Right lobe of liver (tissue), 6 donors: ENCODE measurements at regions not wholly inside any gene's neighbourhood (a gene's known extent, or its start where the extent isn't known, plus 50 kb on each side); places are given as distances from the start of the nearest gene placed in this dataset.
"Not testable (repeated sequence)": the region's sequence is repeated elsewhere in the genome, so short reads cannot be mapped to it uniquely, and the experiment has no call there.

Experiments used
- ATAC-seq, 4 donors: fragments of 200-7000 bp; cut with Tn5 transposase; one replicate each; pipeline ENCODE4 v1.9.1; 2020; ENCODE audit warnings: mild to moderate bottlenecking in 4 of 4, moderate library complexity in 4 of 4
- DNase-seq, 3 donors: peaks; one replicate each; pipeline ENCODE4 v3.0.0-alpha.2; 2020
- H3K27ac ChIP-seq, 3 donors: fragments of 200-600 bp; one replicate each; pipeline ENCODE4 v1.8.0; 2022
- H3K27me3 ChIP-seq, 2 donors: fragments of 200-600 bp; one replicate each; pipeline ENCODE4 v1.8.0; 2022
- H3K36me3 ChIP-seq, 4 donors: fragments of 200-600 bp; sonication (generic) in 1 of 4; one replicate each; pipeline versions ENCODE4 v1.5.1 to v1.8.0; 2017 to 2022; ENCODE audit warnings: control low read depth in 1 of 4
- H3K4me1 ChIP-seq, 4 donors: fragments of 200-600 bp; sonication (generic) in 1 of 4; one replicate each; pipeline versions ENCODE4 v1.5.1 to v1.8.0; 2017 to 2022; ENCODE audit warnings: control low read depth in 1 of 4
- H3K4me3 ChIP-seq, 3 donors: fragments of 200-600 bp; one replicate each; pipeline ENCODE4 v1.8.0; 2022
- H3K9me3 ChIP-seq, 4 donors: fragments of 200-600 bp; sonication (generic) in 1 of 4; one replicate each; pipeline versions ENCODE4 v1.5.1 to v1.8.0; 2017 to 2022; ENCODE audit warnings: control low read depth in 1 of 4
- POLR2A ChIP-seq: fragments of 450-650 bp; IDR thresholded peaks from one replicate; pipeline ENCODE4 v1.6.1; 2017; ENCODE audit warnings: antibody characterized with exemption, mild to moderate bottlenecking
- WGBS: methylation state at CpG from one replicate; pipeline ENCODE4 v1.1.6; 2018; ENCODE audit warnings: low coverage, low lambda C conversion rate; ENCODE audit not compliant: insufficient coverage; ENCODE audit errors: missing lambda C conversion rate; 5-methylcytosine and 5-hydroxymethylcytosine counted together
- intact Hi-C, 2 donors: fragments of 100-400 bp; cut with DNase I; formaldehyde crosslinking; loops; one replicate each; pipeline versions ENCODE4 v1.11.2 to v1.14.1; 2022
- TF ChIP-seq, protein P1 (sequence below), 4 donors: fragments of 200-600 bp in 3 of 4; fragments of 450-650 bp in 1 of 4; IDR thresholded peaks; one replicate each; pipeline versions ENCODE4 v1.5.1 to v1.8.0; 2016 to 2022; ENCODE audit warnings: antibody characterized with exemption in 4 of 4, mild to moderate bottlenecking in 2 of 4
- donor health status: DM: no; HTN: yes; CAD: no.
- donor health status: DM: no; HTN: no; CAD: no.
- donor health status: DM: no; HTN: no; CAD: no.
- donor health status: DM: no; HTN: yes; CAD: no.
- donor health status: DM: no; HTN: yes; CAD: no.

DNA sequence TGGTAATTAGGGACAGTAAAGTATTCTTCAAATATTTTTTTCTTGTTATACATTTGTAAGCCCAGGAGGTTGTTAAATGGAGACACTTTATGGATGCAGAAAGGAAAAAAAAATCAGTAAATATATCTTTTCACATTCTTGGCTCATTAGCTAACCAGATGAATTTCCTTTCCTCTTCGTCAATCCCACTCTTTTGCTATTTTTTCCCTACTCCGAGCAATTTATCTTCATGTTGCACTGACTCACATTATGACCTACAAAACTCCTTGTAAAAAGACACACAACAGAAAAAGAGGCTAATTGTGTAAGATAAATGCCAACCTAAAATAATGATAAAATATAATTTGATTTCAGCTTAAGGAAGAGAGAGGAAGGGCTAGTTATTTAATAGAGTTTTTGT lies 472.9 kb upstream of the ZNF337 start:
- intact Hi-C loops, result no loop called here
- no peak for DNase-seq
- Histone ChIP-seq H3K36me3 (no peaks in the 10 kb centered on the region), H3K9me3 (no peaks in the 10 kb centered on the region), H3K4me1 (no peaks in the 10 kb centered on the region), H3K27me3 (peaks cover 0 to 4% of the 10 kb centered on the region in 2 donors), H3K27ac (no peak overlapping the region), H3K4me3 (no peak overlapping the region)
- TF ChIP-seq, protein P1, sequence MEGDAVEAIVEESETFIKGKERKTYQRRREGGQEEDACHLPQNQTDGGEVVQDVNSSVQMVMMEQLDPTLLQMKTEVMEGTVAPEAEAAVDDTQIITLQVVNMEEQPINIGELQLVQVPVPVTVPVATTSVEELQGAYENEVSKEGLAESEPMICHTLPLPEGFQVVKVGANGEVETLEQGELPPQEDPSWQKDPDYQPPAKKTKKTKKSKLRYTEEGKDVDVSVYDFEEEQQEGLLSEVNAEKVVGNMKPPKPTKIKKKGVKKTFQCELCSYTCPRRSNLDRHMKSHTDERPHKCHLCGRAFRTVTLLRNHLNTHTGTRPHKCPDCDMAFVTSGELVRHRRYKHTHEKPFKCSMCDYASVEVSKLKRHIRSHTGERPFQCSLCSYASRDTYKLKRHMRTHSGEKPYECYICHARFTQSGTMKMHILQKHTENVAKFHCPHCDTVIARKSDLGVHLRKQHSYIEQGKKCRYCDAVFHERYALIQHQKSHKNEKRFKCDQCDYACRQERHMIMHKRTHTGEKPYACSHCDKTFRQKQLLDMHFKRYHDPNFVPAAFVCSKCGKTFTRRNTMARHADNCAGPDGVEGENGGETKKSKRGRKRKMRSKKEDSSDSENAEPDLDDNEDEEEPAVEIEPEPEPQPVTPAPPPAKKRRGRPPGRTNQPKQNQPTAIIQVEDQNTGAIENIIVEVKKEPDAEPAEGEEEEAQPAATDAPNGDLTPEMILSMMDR (IDR thresholded peaks at IDR 0.05), result no peak
- TF ChIP-seq POLR2A, result no peak
- 41% methylated on average over 2 of the region's 2 CpGs for WGBS
- ATAC-seq, result no peak

DNA sequence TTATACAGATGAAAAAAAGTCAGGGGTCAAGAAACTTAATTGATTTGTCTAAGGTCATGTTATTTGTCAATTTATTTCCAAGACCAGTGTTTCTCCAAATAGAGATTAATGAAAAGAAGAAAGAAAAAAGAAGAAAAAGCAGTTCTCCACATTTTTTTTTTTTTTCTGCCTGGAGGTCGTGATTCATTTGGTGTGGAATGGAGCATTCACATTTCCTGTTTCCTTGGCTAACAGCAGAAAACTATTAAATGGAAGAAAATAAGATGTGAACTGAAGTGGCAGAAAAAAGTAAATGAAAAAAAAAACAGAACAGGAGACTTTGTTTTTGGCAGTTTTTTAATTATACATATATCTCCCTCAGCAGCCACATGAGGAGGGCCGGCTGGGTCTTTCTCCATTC lies 470.8 kb upstream of the ZNF337 start:
- no peaks in the 10 kb centered on the region for H3K9me3 ChIP-seq
- no peak overlapping the region for H3K4me3 ChIP-seq
- peaks cover 0 to 4% of the 10 kb centered on the region in 2 donors for H3K27me3 ChIP-seq
- no peaks in the 10 kb centered on the region for H3K36me3 ChIP-seq
- no peaks in the 10 kb centered on the region for H3K4me1 ChIP-seq
- 46% methylated on average over 2 of the region's 2 CpGs for WGBS
- intact Hi-C loops, result no loop called here
- ATAC-seq, result no peak
- no peak overlapping the region for H3K27ac ChIP-seq
- no peak for TF ChIP-seq POLR2A
- TF ChIP-seq, protein P1 (IDR thresholded peaks at IDR 0.05), result no peak
- no peak for DNase-seq

DNA sequence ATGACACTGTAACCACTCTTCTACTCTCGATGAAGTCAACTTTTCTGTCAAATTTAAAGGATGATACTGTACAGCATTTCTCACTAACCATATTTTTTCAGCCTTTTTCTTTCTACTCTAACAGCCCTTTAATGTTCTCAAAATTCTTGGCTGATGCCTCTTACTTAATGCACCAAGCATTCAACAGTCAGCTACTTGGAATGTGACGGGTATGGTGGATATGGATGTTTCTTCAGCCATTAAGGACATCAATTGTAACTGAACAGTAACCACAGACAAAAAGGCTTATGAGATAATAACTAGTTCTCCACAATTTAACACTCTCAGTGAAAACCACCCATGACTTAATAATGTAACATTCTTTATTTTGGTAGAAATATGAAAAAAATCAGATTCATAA lies 467.2 kb upstream of the ZNF337 start:
- DNase-seq, result no peak

DNA sequence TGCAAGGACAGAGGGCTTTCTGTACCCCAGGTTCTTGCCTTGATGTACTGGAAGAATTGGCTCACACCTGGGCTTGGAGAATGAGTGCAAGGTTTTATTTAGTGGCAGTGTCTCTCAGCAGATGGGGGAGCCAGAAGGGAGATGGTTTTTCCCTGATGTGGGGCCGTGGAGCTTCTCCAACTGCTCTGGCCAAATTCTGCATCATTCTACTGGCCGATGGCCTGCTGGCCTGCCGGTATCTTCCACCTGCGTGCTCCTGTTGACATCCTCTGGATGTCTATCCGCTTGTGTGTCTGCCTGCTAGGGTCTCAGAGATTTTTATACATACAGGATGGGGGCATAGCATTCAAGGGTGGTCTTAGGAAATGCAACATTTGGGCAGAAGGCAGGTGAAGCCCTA lies 466.5 kb upstream of the ZNF337 start:
- H3K4me1 ChIP-seq, ATAC-seq, H3K9me3 ChIP-seq, intact Hi-C loops, H3K4me3 ChIP-seq, H3K36me3 ChIP-seq, DNase-seq, H3K27me3 ChIP-seq, H3K27ac ChIP-seq: not testable (repeated sequence)
- 70% methylated on average over 2 of the region's 5 CpGs for WGBS

More for the DNA sequence above, 467.2 kb upstream of the ZNF337 start:
- H3K4me1 ChIP-seq, result no peaks in the 10 kb centered on the region
- H3K27me3 ChIP-seq, result peaks cover 0 to 4% of the 10 kb centered on the region in 2 donors
- no peak for ATAC-seq
- TF ChIP-seq, protein P1 (IDR thresholded peaks at IDR 0.05), result no peak
- no peak for TF ChIP-seq POLR2A
- no peaks in the 10 kb centered on the region for H3K9me3 ChIP-seq
- H3K4me3 ChIP-seq, result no peak overlapping the region
- WGBS, result 37% methylated on average over 2 of the region's 2 CpGs
- no peak overlapping the region for H3K27ac ChIP-seq
- intact Hi-C loops, result no loop called here
- no peaks in the 10 kb centered on the region for H3K36me3 ChIP-seq

DNA sequence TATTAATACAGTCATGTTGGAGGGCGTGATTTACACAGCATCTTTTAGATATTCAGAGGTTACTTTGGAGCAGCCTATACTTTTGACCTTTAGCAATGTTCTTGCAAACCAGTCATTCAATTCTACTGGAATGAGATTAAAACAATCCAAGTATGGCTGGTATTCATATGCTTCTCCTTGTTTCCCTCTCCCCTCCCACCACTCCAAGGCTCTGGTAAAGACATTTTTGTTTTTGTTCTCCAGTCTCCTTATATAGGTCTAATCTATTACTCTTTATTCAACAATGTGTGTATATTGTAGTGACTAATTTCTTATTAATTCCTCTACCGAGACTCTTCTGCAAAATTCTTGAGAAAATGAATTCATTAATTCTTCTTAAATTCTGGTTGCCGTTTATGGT lies 465.1 kb upstream of the ZNF337 start:
- intact Hi-C loops, DNase-seq, H3K9me3 ChIP-seq, H3K27ac ChIP-seq, ATAC-seq, H3K4me3 ChIP-seq, H3K36me3 ChIP-seq, H3K27me3 ChIP-seq, H3K4me1 ChIP-seq: not testable (repeated sequence)
- 55% methylated on average over 3 of the region's 3 CpGs for WGBS

DNA sequence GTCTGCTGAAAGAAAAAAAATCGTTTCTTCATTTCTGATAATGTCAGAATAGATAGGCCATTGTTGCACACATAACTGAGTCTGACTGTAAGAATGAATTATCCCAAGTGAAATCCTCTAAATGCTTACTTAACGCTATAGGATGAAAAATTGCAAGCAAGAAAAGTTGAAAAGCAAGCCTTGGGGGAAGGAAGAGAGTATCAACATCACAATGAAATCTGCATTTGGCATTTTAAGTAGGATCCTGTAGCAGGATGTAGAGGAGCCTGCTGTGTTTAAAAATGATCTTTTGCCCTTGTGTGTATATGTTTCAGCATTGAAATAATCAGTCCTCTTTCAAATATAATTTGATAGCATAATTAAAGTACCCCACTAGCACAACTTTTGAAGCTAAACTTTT lies 464.3 kb upstream of the ZNF337 start:
- H3K27ac ChIP-seq, H3K36me3 ChIP-seq, H3K27me3 ChIP-seq, intact Hi-C loops, DNase-seq, H3K4me3 ChIP-seq, H3K9me3 ChIP-seq, H3K4me1 ChIP-seq, ATAC-seq: not testable (repeated sequence)
- WGBS, result 7% methylated on average over 2 of the region's 2 CpGs
